H1 (cell line): ENCODE measurements at regions not wholly inside any gene's neighbourhood (a gene's known extent, or its start where the extent isn't known, plus 50 kb on each side); places are given as distances from the start of the nearest gene placed in this dataset.

ENCODE experiments used
- CTCF ChIA-PET: fragments of 300-600 bp; sonication (Branson Sonifier 250); formaldehyde crosslinking; loops from one replicate; lab custom pipeline; 2021; ENCODE audit not compliant: partially characterized antibody; lab: Charles Lee
- POLR2A ChIA-PET: fragments of 300-600 bp; sonication (Branson Sonifier 250); formaldehyde crosslinking; loops from one replicate; lab custom pipeline; 2021; ENCODE audit warnings: inconsistent platforms; ENCODE audit not compliant: partially characterized antibody; lab: Charles Lee
- DNase-seq, 2 experiments: peaks; one replicate each; pipeline versions ENCODE4 v3.0.0 to v3.0.0-alpha.2; 2010 to 2022; ENCODE audit warnings: low spot score in 2 of 2, low read depth in 1 of 2, mixed read lengths in 1 of 2
- FAIRE-seq: peaks from 2 replicates; lab custom pipeline; 2011; peaks lifted over from hg19 to GRCh38; lab: Jason Lieb, UNC
- H2AFZ ChIP-seq: 2 replicates; pipeline ENCODE4 v1.8.1; 2012; ENCODE audit warnings: low read length, inconsistent platforms
- H2AK5ac ChIP-seq: 2 replicates; pipeline ENCODE4 v1.6.1; 2013; ENCODE audit warnings: low read depth, low read length
- H2BK120ac ChIP-seq: replicated peaks from 2 replicates; pipeline ENCODE3; 2013; ENCODE audit warnings: low read depth, low read length, inconsistent platforms
- H2BK12ac ChIP-seq: 2 replicates; pipeline ENCODE4 v1.6.1; 2013; ENCODE audit warnings: low read depth, low read length
- H2BK15ac ChIP-seq: 2 replicates; pipeline ENCODE4 v1.6.1; 2013; ENCODE audit warnings: low read length
- H2BK20ac ChIP-seq: 2 replicates; pipeline ENCODE4 v1.6.1; 2013; ENCODE audit warnings: low read length
- H2BK5ac ChIP-seq: 2 replicates; pipeline ENCODE4 v1.6.1; 2013; ENCODE audit warnings: low read depth, low read length
- H3K14ac ChIP-seq: 2 replicates; pipeline ENCODE4 v1.6.1; 2013; ENCODE audit warnings: inconsistent platforms; ENCODE audit not compliant: insufficient read length
- H3K18ac ChIP-seq: 2 replicates; pipeline ENCODE4 v1.6.1; 2013; ENCODE audit warnings: low read length; ENCODE audit errors: extremely low read depth
- H3K23ac ChIP-seq: 2 replicates; pipeline ENCODE4 v1.6.1; 2013; ENCODE audit warnings: inconsistent platforms; ENCODE audit not compliant: insufficient read length
- H3K23me2 ChIP-seq: 2 replicates; pipeline ENCODE4 v1.6.1; 2013; ENCODE audit warnings: low read depth, low read length
- H3K27ac ChIP-seq: 2 replicates; pipeline ENCODE4 v1.6.1; 2011; ENCODE audit warnings: low read depth, low read length, inconsistent platforms
- H3K27me3 ChIP-seq, 4 experiments: replicated peaks in 1 of 4; 1 replicate in 1 of 4; 2 replicates in 3 of 4; pipeline versions ENCODE4 v1.6.1 to v1.8.1; 2011 to 2013; ENCODE audit warnings: low read length in 3 of 4, mild to moderate bottlenecking in 3 of 4, inconsistent platforms in 2 of 4, mixed read lengths in 2 of 4, moderate library complexity in 1 of 4; ENCODE audit not compliant: control insufficient read depth in 3 of 4, insufficient read depth in 3 of 4; ENCODE audit errors: extremely low read depth in 1 of 4
- H3K36me3 ChIP-seq, 4 experiments: 2 replicates each; pipeline versions ENCODE4 v1.6.1 to v1.8.1; 2011 to 2013; ENCODE audit warnings: mild to moderate bottlenecking in 4 of 4, low read length in 3 of 4, moderate library complexity in 2 of 4, control low read depth in 1 of 4, inconsistent platforms in 1 of 4; ENCODE audit not compliant: insufficient read depth in 4 of 4, control insufficient read depth in 2 of 4
- H3K4ac ChIP-seq: replicated peaks from 2 replicates; pipeline ENCODE3; 2013; ENCODE audit warnings: low read length, low read depth, mixed read lengths, inconsistent platforms; ENCODE audit not compliant: insufficient read length
- H3K4me1 ChIP-seq, 4 experiments: replicated peaks in 1 of 4; 1 replicate in 1 of 4; 2 replicates in 3 of 4; pipeline versions ENCODE4 v1.6.1 to v1.8.1; 2011 to 2013; ENCODE audit warnings: low read length in 3 of 4, inconsistent platforms in 2 of 4, mixed read lengths in 1 of 4; ENCODE audit not compliant: insufficient read depth in 4 of 4, control insufficient read depth in 3 of 4
- H3K4me2 ChIP-seq, 2 experiments: 2 replicates each; pipeline versions ENCODE4 v1.6.1 to v1.8.1; 2011 to 2013; ENCODE audit warnings: low read depth in 2 of 2, low read length in 2 of 2, control low read depth in 1 of 2, inconsistent platforms in 1 of 2, mild to moderate bottlenecking in 1 of 2; ENCODE audit not compliant: insufficient read depth in 1 of 2
- H3K4me3 ChIP-seq, 4 experiments: fragments of 200-600, 300-600 bp in 1 of 4; sonication (generic), shearing (Covaris generic), sonication (Bioruptor Twin) in 1 of 4; 2 replicates each; pipeline versions ENCODE4 v1.5.1 to v1.8.1; 2011 to 2016; ENCODE audit warnings: low read length in 4 of 4, low read depth in 3 of 4, control low read depth in 2 of 4, inconsistent platforms in 2 of 4, mild to moderate bottlenecking in 2 of 4, mixed read lengths in 1 of 4, moderate library complexity in 1 of 4; ENCODE audit not compliant: insufficient read depth in 2 of 4; ENCODE audit errors: extremely low read depth in 1 of 4
- H3K56ac ChIP-seq: replicated peaks from 2 replicates; pipeline ENCODE3; 2013; ENCODE audit warnings: low read depth, mild to moderate bottlenecking, mixed read lengths, low read length, inconsistent platforms; ENCODE audit not compliant: insufficient read length
- H3K79me1 ChIP-seq: 2 replicates; pipeline ENCODE4 v1.6.1; 2013; ENCODE audit warnings: low read depth, low read length, control low read depth
- H3K79me2 ChIP-seq, 2 experiments: 2 replicates each; pipeline versions ENCODE4 v1.6.1 to v1.8.1; 2012 to 2013; ENCODE audit warnings: low read length in 2 of 2, mild to moderate bottlenecking in 2 of 2, inconsistent platforms in 1 of 2; ENCODE audit not compliant: insufficient read depth in 2 of 2, control insufficient read depth in 1 of 2
- H3K9ac ChIP-seq, 4 experiments: replicated peaks in 1 of 4; 1 replicate in 1 of 4; 2 replicates in 3 of 4; pipeline versions ENCODE4 v1.6.1 to v1.8.1; 2011 to 2013; ENCODE audit warnings: low read depth in 3 of 4, low read length in 3 of 4, control low read depth in 2 of 4, mild to moderate bottlenecking in 2 of 4, moderate library complexity in 2 of 4, inconsistent platforms in 1 of 4; ENCODE audit errors: extremely low read depth in 1 of 4
- H3K9me3 ChIP-seq, 2 experiments: 2 replicates each; pipeline versions ENCODE4 v1.6.1 to v1.8.1; 2012 to 2013; ENCODE audit warnings: mild to moderate bottlenecking in 2 of 2, moderate library complexity in 2 of 2, control low read depth in 1 of 2, inconsistent platforms in 1 of 2, low read depth in 1 of 2, low read length in 1 of 2, mixed read lengths in 1 of 2; ENCODE audit not compliant: insufficient read depth in 2 of 2
- H4K20me1 ChIP-seq, 2 experiments: replicated peaks in 1 of 2; 2 replicates each; pipeline versions ENCODE3 to v1.8.1; 2011 to 2013; ENCODE audit warnings: inconsistent platforms in 2 of 2, low read length in 2 of 2, mild to moderate bottlenecking in 1 of 2; ENCODE audit not compliant: insufficient read depth in 2 of 2, control insufficient read depth in 1 of 2
- H4K5ac ChIP-seq: 2 replicates; pipeline ENCODE4 v1.6.1; 2013; ENCODE audit warnings: low read length, low read depth, mixed read lengths, inconsistent platforms; ENCODE audit not compliant: insufficient read length
- H4K8ac ChIP-seq: 2 replicates; pipeline ENCODE4 v1.8.0; 2013; ENCODE audit warnings: mild to moderate bottlenecking, moderate library complexity, low read length, inconsistent platforms; ENCODE audit not compliant: insufficient read depth; ENCODE audit errors: extremely low read depth
- H4K91ac ChIP-seq: replicated peaks from 2 replicates; pipeline ENCODE3; 2013; ENCODE audit warnings: low read length, mixed read lengths, inconsistent platforms; ENCODE audit not compliant: insufficient read length
- ASH2L ChIP-seq: fragments of 200-600, 300-600 bp; sonication (generic); IDR thresholded peaks from one replicate; pipeline ENCODE4 v1.7.1; 2017; ENCODE audit warnings: low read length
- BACH1 ChIP-seq: IDR thresholded peaks from 2 replicates; pipeline ENCODE4 v1.6.1; 2012; ENCODE audit warnings: low read length, improper control_type of control experiment
- CBX5 ChIP-seq: fragments of 300-800, 300-1000 bp; sonication (generic); IDR thresholded peaks from 2 replicates; pipeline ENCODE4 v1.7.1; 2016; ENCODE audit warnings: antibody characterized with exemption, low read length, low read depth
- CHD1 ChIP-seq: IDR thresholded peaks from 2 replicates; pipeline ENCODE4 v1.6.1; 2012; ENCODE audit warnings: low read depth, low read length, improper control_type of control experiment
- EZH2 ChIP-seq: fragments of 200-600 bp; sonication (generic); IDR thresholded peaks from 2 replicates; pipeline ENCODE4 v1.7.1; 2012; ENCODE audit warnings: low read depth, mild to moderate bottlenecking, moderate library complexity, low read length, inconsistent platforms; ENCODE audit not compliant: severe bottlenecking
- GTF2F1 ChIP-seq: IDR thresholded peaks from 2 replicates; pipeline ENCODE4 v1.6.1; 2012; ENCODE audit warnings: low read depth, low read length, improper control_type of control experiment, borderline replicate concordance
- HDAC6 ChIP-seq: IDR thresholded peaks from one replicate; pipeline ENCODE4 v1.7.1; 2012; ENCODE audit warnings: low read depth, mild to moderate bottlenecking, inconsistent platforms, low read length, moderate library complexity
- NRF1 ChIP-seq: IDR thresholded peaks from 2 replicates; pipeline ENCODE4 v1.6.1; 2011; ENCODE audit warnings: mild to moderate bottlenecking, low read depth, low read length, improper control_type of control experiment
- POLR2AphosphoS5 ChIP-seq: IDR thresholded peaks from 2 replicates; pipeline ENCODE4 v1.6.1; 2011; ENCODE audit warnings: low read depth, low read length
- SIX5 ChIP-seq: IDR thresholded peaks from 2 replicates; pipeline ENCODE4 v1.6.1; 2011; ENCODE audit warnings: mild to moderate bottlenecking, low read depth, low read length
- SP2 ChIP-seq: IDR thresholded peaks from 2 replicates; pipeline ENCODE4 v1.6.1; 2012; ENCODE audit warnings: mild to moderate bottlenecking, low read length, inconsistent platforms
- SP4 ChIP-seq: IDR thresholded peaks from 2 replicates; pipeline ENCODE4 v1.6.1; 2012; ENCODE audit warnings: low read length, inconsistent platforms
- SRF ChIP-seq: IDR thresholded peaks from 2 replicates; pipeline ENCODE4 v1.6.1; 2011; ENCODE audit warnings: mild to moderate bottlenecking, low read depth, low read length, moderate library complexity
- TAF1 ChIP-seq: IDR thresholded peaks from 2 replicates; pipeline ENCODE4 v1.6.1; 2011; ENCODE audit warnings: mild to moderate bottlenecking, low read depth, low read length
- TCF12 ChIP-seq: IDR thresholded peaks from 2 replicates; pipeline ENCODE4 v1.6.1; 2011; ENCODE audit warnings: low read depth, mild to moderate bottlenecking, low read length
- USF2 ChIP-seq: IDR thresholded peaks from 2 replicates; pipeline ENCODE4 v1.6.1; 2011; ENCODE audit warnings: low read length, improper control_type of control experiment
- WGBS, 2 experiments: shearing (Covaris generic) in 1 of 2; methylation state at CpG; one replicate each; pipeline versions ENCODE4 v1.1.6 to v1.1.7; 2013 to 2015; ENCODE audit warnings: low lambda C conversion rate in 2 of 2, mixed read lengths in 2 of 2, inconsistent platforms in 1 of 2, low coverage in 1 of 2, missing lambda C conversion rate in 1 of 2; ENCODE audit not compliant: insufficient replicate concordance in 2 of 2, insufficient coverage in 1 of 2, insufficient read length in 1 of 2; ENCODE audit errors: extremely low coverage in 1 of 2, missing lambda C conversion rate in 1 of 2; 5-methylcytosine and 5-hydroxymethylcytosine counted together

GRCh38 chr13:89701913-89702312 is 1645.6 kb upstream of the MIR17HG start:
- no peak overlapping the region for H3K23ac ChIP-seq
- H2BK15ac ChIP-seq, result no peak overlapping the region
- no peak overlapping the region for H3K9ac ChIP-seq
- no peak overlapping the region for H4K91ac ChIP-seq
- POLR2A ChIA-PET, result no interaction called here
- no peak overlapping the region for H3K4ac ChIP-seq
- no peaks in the 10 kb centered on the region for H3K27me3 ChIP-seq
- H4K8ac ChIP-seq, result no peak overlapping the region
- peaks cover 0 to 4% of the 10 kb centered on the region in 2 experiments; a peak in 1 of 4 replicates for H3K9me3 ChIP-seq
- no peak overlapping the region for H2AK5ac ChIP-seq
- no peak overlapping the region for H3K14ac ChIP-seq
- no peaks in the 10 kb centered on the region for H3K79me2 ChIP-seq
- H4K20me1 ChIP-seq, result no peaks in the 10 kb centered on the region
- H2AFZ ChIP-seq, result no peak overlapping the region
- H3K79me1 ChIP-seq, result no peaks in the 10 kb centered on the region
- H3K4me1 ChIP-seq, result no peaks in the 10 kb centered on the region
- CTCF ChIA-PET, result no interaction called here
- no peak overlapping the region for H2BK120ac ChIP-seq
- H2BK20ac ChIP-seq, result no peak overlapping the region
- H3K27ac ChIP-seq, result no peak overlapping the region
- no peak for FAIRE-seq
- DNase-seq, result no peak
- H3K18ac ChIP-seq, result no peak overlapping the region
- H2BK12ac ChIP-seq, result no peak overlapping the region
- no peak overlapping the region for H3K4me3 ChIP-seq
- 91% methylated on average over 9 of the region's 9 CpGs; no CpG with 5 or more reads in 1 of the 2 experiments for WGBS, 2 experiments
- no peak overlapping the region for H4K5ac ChIP-seq
- H2BK5ac ChIP-seq, result no peak overlapping the region
- no peak overlapping the region for H3K56ac ChIP-seq
- H3K36me3 ChIP-seq, result no peaks in the 10 kb centered on the region
- no peak overlapping the region for H3K4me2 ChIP-seq
- no peaks in the 10 kb centered on the region for H3K23me2 ChIP-seq
- TF ChIP-seq CBX5 (no peak), NRF1 (no peak), TCF12 (no peak), SP4 (no peak), ASH2L (no peak), TAF1 (no peak), CHD1 (no peak), SRF (no peak), GTF2F1 (no peak), USF2 (no peak), BACH1 (no peak), SIX5 (no peak), POLR2AphosphoS5 (no peak), HDAC6 (no peak), SP2 (no peak), EZH2 (no peak)
